ENCODE measurements at regions not wholly inside any gene's neighbourhood (a gene's known extent, or its start where the extent isn't known, plus 50 kb on each side); places are given as distances from the start of the nearest gene placed in this dataset.

DNA sequence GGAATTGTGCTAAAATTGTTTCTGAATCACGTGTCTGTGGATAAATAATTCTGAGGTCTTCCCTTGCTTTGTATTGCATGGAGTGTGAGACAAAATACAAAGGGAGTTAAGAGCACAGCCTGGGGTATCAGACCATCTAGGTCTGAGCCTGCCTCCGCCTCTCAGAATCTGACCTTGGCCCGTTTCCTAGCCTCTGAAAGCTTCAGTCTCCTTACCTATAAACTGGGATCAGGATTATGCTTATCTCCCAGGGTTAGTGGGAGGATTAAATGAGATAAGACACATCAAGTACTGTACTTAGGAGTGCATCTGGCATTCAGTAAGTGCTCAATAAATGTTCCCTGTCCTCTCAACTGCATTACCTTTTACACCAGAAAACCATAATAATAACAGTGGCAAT, 140.6 kb upstream of the TENM3 start:
- H3K36me3 ChIP-seq, result no peaks in the 10 kb centered on the region
- no peaks in the 10 kb centered on the region for H3K27me3 ChIP-seq
- no peaks in the 10 kb centered on the region for H3K9me3 ChIP-seq
- H3K4me3 ChIP-seq (ENCODE audit: low read depth in 1 of 2, low read length in 1 of 2), result no peak overlapping the region
- H3K27ac ChIP-seq, result no peak overlapping the region
- no peak for TF ChIP-seq CTCF (IDR thresholded peaks at IDR 0.05)
- H3K4me1 ChIP-seq (ENCODE audit: control insufficient read depth in 1 of 2, insufficient read depth in 1 of 2, low read depth in 1 of 2, low read length in 1 of 2), result no peaks in the 10 kb centered on the region

GRCh38 chr4:182103614-182104319, 139.4 kb upstream of the TENM3 start:
- no peaks in the 10 kb centered on the region for H3K9me3 ChIP-seq
- no peak overlapping the region for H3K27ac ChIP-seq
- H3K4me3 ChIP-seq (ENCODE audit: low read depth in 1 of 2, low read length in 1 of 2), result no peak overlapping the region
- no peak for TF ChIP-seq CTCF (IDR thresholded peaks at IDR 0.05)
- no peaks in the 10 kb centered on the region for H3K27me3 ChIP-seq
- H3K36me3 ChIP-seq, result no peaks in the 10 kb centered on the region
- no peaks in the 10 kb centered on the region for H3K4me1 ChIP-seq (ENCODE audit: control insufficient read depth in 1 of 2, insufficient read depth in 1 of 2, low read depth in 1 of 2, low read length in 1 of 2)

- Histone ChIP-seq H3K9me3 (no peaks in the 10 kb centered on the region), H3K27ac (no peak overlapping the region), H3K27me3 (no peaks in the 10 kb centered on the region), H3K4me3 (ENCODE audit: low read depth in 1 of 2, low read length in 1 of 2) (no peak overlapping the region), H3K36me3 (no peaks in the 10 kb centered on the region), H3K4me1 (ENCODE audit: control insufficient read depth in 1 of 2, insufficient read depth in 1 of 2, low read depth in 1 of 2, low read length in 1 of 2) (no peaks in the 10 kb centered on the region)
- TF ChIP-seq CTCF (IDR thresholded peaks at IDR 0.05), result no peak
Measured at GRCh38 chr4:182105416-182105815, 137.8 kb upstream of the TENM3 start.

DNA sequence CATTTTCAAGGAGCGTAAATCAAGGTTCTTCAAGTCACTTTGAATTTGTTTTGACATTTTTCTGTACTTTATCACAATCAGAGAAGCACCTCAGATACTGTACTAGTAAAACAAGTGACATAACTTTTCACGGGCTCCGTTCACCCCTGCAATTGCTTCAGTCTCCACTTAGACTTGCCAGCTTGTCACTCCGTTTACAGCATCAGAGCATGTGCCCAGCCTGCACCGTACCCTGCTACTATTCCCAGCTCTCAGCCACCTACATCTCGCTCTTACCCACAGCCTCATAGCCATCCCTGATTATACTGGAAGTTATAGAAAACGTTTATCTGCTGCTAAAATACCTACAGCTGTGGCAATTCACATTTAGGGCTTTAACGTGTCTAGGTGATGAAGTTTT, 135.3 kb upstream of the TENM3 start:
- Histone ChIP-seq H3K4me1 (ENCODE audit: control insufficient read depth in 1 of 2, insufficient read depth in 1 of 2, low read depth in 1 of 2, low read length in 1 of 2) (no peaks in the 10 kb centered on the region), H3K27ac (no peak overlapping the region), H3K36me3 (no peaks in the 10 kb centered on the region), H3K4me3 (ENCODE audit: low read depth in 1 of 2, low read length in 1 of 2) (no peak overlapping the region), H3K27me3 (no peaks in the 10 kb centered on the region), H3K9me3 (no peaks in the 10 kb centered on the region)
- TF ChIP-seq CTCF (IDR thresholded peaks at IDR 0.05), result no peak

DNA sequence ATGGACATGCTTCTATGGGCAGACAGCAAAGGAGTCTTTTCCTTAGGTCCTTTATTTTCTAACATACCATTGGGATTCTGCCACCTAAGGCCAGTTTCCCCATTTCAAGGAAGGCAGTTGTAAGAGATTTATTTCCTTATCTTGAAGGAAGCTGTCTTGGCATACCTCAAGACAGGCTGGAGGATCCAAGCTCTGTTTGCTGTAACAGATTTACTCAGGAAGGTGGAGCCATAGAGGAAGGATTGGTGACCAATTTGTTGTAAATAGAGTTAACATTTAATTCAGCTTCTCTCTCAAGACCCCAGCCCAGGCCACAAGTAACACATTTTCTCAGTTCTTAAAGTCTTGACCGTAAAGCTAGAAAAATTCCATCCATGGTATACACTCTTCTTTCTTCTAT, 131.6 kb upstream of the TENM3 start:
- no peak for TF ChIP-seq CTCF (IDR thresholded peaks at IDR 0.05)

More for the DNA sequence above, 131.6 kb upstream of the TENM3 start:
- H3K36me3 ChIP-seq, result no peaks in the 10 kb centered on the region
- no peak overlapping the region for H3K27ac ChIP-seq
- H3K9me3 ChIP-seq, result no peaks in the 10 kb centered on the region
- H3K27me3 ChIP-seq, result no peaks in the 10 kb centered on the region
- H3K4me3 ChIP-seq (ENCODE audit: low read depth in 1 of 2, low read length in 1 of 2), result no peak overlapping the region
- H3K4me1 ChIP-seq (ENCODE audit: control insufficient read depth in 1 of 2, insufficient read depth in 1 of 2, low read depth in 1 of 2, low read length in 1 of 2), result no peaks in the 10 kb centered on the region
